ENCODE measurements at regions not wholly inside any gene's neighbourhood (a gene's known extent, or its start where the extent isn't known, plus 50 kb on each side); places are given as distances from the start of the nearest gene placed in this dataset.

GRCh38 chrX:39029221-39029620, 228.0 kb downstream of the MID1IP1 start:
- POLR2A ChIA-PET = no interaction called here
- intact Hi-C loops (cut with micrococcal nuclease) = no loop called here

DNA sequence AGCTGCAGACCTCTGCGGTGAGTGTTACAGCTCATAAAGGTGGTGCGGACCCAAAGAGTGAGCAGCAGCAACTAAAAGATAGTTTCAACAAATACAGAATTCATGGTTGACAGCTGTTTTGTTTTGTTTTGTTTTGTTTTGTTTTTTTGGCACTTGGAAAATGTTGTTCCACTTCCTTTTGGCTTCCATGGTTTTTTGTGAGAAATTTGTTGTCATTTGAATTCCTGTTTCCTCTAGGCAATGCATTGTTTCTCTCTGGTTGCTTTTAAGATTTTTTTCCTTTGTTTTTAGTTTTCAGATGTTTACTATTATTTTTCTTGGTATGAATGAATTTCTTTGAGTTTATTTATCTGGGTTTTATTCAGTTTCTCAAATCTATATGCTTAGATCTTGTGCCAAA, 229.4 kb downstream of the MID1IP1 start:
- Mint-ChIP-seq H3K4me1 (no peaks in the 10 kb centered on the region), H3K9me3 (peaks cover 10% of the 10 kb centered on the region), H3K27me3 (no peaks in the 10 kb centered on the region), H3K36me3 (ENCODE audit: low read depth) (peaks cover 2% of the 10 kb centered on the region), H3K27ac (no peak overlapping the region), H3K4me3 (no peak overlapping the region)
- ATAC-seq (ENCODE audit: low read depth) = no peak
- ChIA-PET CTCF (no interaction called here), POLR2A (no interaction called here)
- intact Hi-C loops (cut with micrococcal nuclease) = no loop called here
- DNase-seq = no peak
- TF ChIP-seq, protein P1, sequence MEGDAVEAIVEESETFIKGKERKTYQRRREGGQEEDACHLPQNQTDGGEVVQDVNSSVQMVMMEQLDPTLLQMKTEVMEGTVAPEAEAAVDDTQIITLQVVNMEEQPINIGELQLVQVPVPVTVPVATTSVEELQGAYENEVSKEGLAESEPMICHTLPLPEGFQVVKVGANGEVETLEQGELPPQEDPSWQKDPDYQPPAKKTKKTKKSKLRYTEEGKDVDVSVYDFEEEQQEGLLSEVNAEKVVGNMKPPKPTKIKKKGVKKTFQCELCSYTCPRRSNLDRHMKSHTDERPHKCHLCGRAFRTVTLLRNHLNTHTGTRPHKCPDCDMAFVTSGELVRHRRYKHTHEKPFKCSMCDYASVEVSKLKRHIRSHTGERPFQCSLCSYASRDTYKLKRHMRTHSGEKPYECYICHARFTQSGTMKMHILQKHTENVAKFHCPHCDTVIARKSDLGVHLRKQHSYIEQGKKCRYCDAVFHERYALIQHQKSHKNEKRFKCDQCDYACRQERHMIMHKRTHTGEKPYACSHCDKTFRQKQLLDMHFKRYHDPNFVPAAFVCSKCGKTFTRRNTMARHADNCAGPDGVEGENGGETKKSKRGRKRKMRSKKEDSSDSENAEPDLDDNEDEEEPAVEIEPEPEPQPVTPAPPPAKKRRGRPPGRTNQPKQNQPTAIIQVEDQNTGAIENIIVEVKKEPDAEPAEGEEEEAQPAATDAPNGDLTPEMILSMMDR (IDR thresholded peaks at IDR 0.05) = no peak

More at GRCh38 chrX:39029221-39029620, 228.0 kb downstream of the MID1IP1 start:
- peaks cover 10% of the 10 kb centered on the region for H3K9me3 Mint-ChIP-seq
- no peak for ATAC-seq (ENCODE audit: low read depth)
- TF ChIP-seq, protein P1 (IDR thresholded peaks at IDR 0.05) = no peak
- no peaks in the 10 kb centered on the region for H3K4me1 Mint-ChIP-seq
- DNase-seq = no peak
- H3K36me3 Mint-ChIP-seq (ENCODE audit: low read depth) = peaks cover 2% of the 10 kb centered on the region
- no peak overlapping the region for H3K27ac Mint-ChIP-seq
- no peaks in the 10 kb centered on the region for H3K27me3 Mint-ChIP-seq
- H3K4me3 Mint-ChIP-seq = no peak overlapping the region
- CTCF ChIA-PET = no interaction called here

- intact Hi-C loops (cut with micrococcal nuclease) = no loop called here
- ATAC-seq (ENCODE audit: low read depth) (no peak), DNase-seq (no peak)
- Mint-ChIP-seq H3K9me3 (no peaks in the 10 kb centered on the region), H3K4me3 (no peak overlapping the region), H3K27me3 (peaks cover 9% of the 10 kb centered on the region), H3K36me3 (ENCODE audit: low read depth) (no peaks in the 10 kb centered on the region), H3K27ac (no peak overlapping the region), H3K4me1 (no peaks in the 10 kb centered on the region)
- ChIA-PET POLR2A (no interaction called here), CTCF (no interaction called here)
- TF ChIP-seq, protein P1 (IDR thresholded peaks at IDR 0.05) = no peak
Measured at GRCh38 chrX:39039890-39040289, 238.6 kb downstream of the MID1IP1 start.

DNA sequence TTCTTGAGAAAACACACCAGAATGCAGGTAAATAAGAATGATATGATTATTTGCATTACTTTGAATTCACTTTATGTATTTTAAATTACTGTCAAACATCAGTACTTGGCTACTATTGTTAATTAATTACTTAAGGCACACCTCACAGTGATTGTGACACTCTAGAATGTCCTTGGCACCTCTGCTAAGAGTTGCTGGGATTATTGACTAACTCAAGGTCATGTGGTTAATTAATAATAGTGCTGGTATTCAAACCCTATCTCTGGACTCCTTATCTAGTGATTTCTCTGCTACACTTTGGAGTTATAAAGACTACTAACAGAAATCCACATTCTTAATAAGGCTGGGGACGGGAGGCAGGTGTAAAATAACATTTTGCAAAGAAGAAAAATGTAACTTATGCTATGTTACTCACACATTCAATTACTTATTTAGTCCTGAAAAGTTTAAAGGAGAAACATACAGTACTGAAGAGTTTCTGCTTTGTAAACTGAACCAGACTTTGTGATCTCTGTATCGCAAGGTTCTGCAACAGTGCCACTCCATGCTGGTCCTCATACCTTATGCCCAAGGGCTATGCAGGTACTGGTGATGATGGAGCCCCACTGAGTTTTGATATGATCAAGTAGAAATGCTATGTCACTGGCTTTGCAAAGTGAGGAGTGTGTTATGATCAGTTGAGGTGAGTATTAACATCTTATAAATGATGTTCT, 242.7 kb downstream of the MID1IP1 start:
- ATAC-seq (ENCODE audit: low read depth) (no peak), DNase-seq (no peak)
- ChIA-PET POLR2A (no interaction called here), CTCF (no interaction called here)
- H3K4me1 Mint-ChIP-seq = no peaks in the 10 kb centered on the region
- no peak overlapping the region for H3K27ac Mint-ChIP-seq
- no peaks in the 10 kb centered on the region for H3K36me3 Mint-ChIP-seq (ENCODE audit: low read depth)
- no peak overlapping the region for H3K4me3 Mint-ChIP-seq
- TF ChIP-seq, protein P1 (IDR thresholded peaks at IDR 0.05) = no peak
- H3K27me3 Mint-ChIP-seq = peaks cover 2% of the 10 kb centered on the region
- no peaks in the 10 kb centered on the region for H3K9me3 Mint-ChIP-seq
- intact Hi-C loops (cut with micrococcal nuclease) = no loop called here

DNA sequence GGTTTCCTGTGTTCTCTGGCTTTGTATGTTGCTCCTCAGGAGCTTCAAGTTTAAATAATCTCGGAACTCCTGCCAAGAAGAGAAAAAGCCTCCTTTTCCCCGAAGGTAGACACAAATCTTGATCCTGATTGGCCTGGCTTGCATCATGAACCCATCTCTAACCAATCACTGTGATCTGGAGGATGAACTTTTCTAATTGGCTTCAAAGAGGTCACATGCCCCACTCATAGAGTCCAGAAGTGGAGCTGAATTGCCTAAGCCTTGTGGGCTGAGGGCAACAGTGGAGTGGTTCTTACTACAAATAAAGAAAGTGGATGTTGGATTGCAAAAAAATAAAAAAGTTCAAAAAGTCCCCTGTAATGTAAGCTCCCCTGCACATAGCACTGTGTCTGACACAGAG, 245.9 kb downstream of the MID1IP1 start:
- Mint-ChIP-seq H3K9me3 (no peaks in the 10 kb centered on the region), H3K27me3 (peaks cover 2% of the 10 kb centered on the region), H3K4me3 (no peak overlapping the region), H3K4me1 (no peaks in the 10 kb centered on the region), H3K27ac (no peak overlapping the region), H3K36me3 (ENCODE audit: low read depth) (no peaks in the 10 kb centered on the region)
- TF ChIP-seq, protein P1 (IDR thresholded peaks at IDR 0.05) = no peak
- ChIA-PET POLR2A (no interaction called here), CTCF (no interaction called here)
- DNase-seq (no peak), ATAC-seq (ENCODE audit: low read depth) (no peak)
- intact Hi-C loops (cut with micrococcal nuclease) = no loop called here
